ENCODE measurements at regions not wholly inside any gene's neighbourhood (a gene's known extent, or its start where the extent isn't known, plus 50 kb on each side); places are given as distances from the start of the nearest gene placed in this dataset.

DNA sequence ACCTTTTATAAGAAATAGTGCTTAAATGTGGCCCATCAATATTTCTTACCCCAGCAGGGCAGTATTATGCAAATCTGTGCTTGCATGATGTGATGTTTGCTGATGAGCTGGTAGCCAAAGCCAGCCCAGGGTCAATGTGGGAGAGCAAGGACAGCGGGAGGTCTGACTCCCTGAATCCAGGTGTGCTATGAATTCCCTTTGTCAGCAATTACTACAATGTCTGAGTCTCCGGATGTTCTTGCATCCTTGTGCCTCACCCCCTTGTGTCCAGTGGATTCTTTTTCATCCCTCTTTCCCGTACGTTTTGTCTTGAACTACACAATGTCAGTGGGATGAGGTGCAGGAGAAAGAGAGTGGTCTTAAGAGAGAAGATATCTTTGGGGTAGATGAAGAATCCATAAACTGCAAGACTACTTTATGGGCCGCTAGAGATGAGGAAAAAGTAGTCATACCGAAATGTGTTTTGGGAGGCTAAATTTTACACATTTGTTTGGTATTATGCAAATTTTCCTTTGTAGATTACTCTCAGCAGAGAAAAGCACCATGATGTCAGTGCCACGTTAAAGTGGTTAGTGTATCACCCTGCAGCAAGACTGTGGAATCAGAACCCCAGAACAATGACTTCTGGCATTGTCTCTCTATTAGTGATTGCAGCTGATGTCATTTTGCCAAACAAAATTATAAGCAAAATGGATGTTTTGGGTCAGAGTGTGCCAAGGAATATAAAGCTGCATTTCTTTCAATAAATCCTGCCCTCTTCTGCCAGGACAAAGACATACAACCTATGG is 53.5 kb upstream of the TSHZ3 start:
- DNase-seq (ENCODE audit: extremely low read depth, insufficient read length) = no peak

GRCh38 chr19:31406106-31406505 is 56.9 kb upstream of the TSHZ3 start:
- H3K36me3 ChIP-seq (ENCODE audit: control insufficient read depth, insufficient read depth, low read length) = no peaks in the 10 kb centered on the region
- no peak overlapping the region for H3K4me3 ChIP-seq (replicated peaks; ENCODE audit: low read depth, low read length)
- no peaks in the 10 kb centered on the region for H3K27me3 ChIP-seq (replicated peaks; ENCODE audit: control insufficient read depth, insufficient read depth, low read length)
- TF ChIP-seq, protein P1, sequence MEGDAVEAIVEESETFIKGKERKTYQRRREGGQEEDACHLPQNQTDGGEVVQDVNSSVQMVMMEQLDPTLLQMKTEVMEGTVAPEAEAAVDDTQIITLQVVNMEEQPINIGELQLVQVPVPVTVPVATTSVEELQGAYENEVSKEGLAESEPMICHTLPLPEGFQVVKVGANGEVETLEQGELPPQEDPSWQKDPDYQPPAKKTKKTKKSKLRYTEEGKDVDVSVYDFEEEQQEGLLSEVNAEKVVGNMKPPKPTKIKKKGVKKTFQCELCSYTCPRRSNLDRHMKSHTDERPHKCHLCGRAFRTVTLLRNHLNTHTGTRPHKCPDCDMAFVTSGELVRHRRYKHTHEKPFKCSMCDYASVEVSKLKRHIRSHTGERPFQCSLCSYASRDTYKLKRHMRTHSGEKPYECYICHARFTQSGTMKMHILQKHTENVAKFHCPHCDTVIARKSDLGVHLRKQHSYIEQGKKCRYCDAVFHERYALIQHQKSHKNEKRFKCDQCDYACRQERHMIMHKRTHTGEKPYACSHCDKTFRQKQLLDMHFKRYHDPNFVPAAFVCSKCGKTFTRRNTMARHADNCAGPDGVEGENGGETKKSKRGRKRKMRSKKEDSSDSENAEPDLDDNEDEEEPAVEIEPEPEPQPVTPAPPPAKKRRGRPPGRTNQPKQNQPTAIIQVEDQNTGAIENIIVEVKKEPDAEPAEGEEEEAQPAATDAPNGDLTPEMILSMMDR (IDR thresholded peaks at IDR 0.05; ENCODE audit: insufficient read depth, low read length, poor library complexity, severe bottlenecking) = no peak
- DNase-seq (ENCODE audit: extremely low read depth, insufficient read length) = no peak

More for the DNA sequence above, 53.5 kb upstream of the TSHZ3 start:
- H3K36me3 ChIP-seq (ENCODE audit: control insufficient read depth, insufficient read depth, low read length) = no peaks in the 10 kb centered on the region
- no peak overlapping the region for H3K4me3 ChIP-seq (replicated peaks; ENCODE audit: low read depth, low read length)
- H3K27me3 ChIP-seq (replicated peaks; ENCODE audit: control insufficient read depth, insufficient read depth, low read length) = no peaks in the 10 kb centered on the region
- TF ChIP-seq, protein P1 (IDR thresholded peaks at IDR 0.05; ENCODE audit: insufficient read depth, low read length, poor library complexity, severe bottlenecking) = no peak

DNA sequence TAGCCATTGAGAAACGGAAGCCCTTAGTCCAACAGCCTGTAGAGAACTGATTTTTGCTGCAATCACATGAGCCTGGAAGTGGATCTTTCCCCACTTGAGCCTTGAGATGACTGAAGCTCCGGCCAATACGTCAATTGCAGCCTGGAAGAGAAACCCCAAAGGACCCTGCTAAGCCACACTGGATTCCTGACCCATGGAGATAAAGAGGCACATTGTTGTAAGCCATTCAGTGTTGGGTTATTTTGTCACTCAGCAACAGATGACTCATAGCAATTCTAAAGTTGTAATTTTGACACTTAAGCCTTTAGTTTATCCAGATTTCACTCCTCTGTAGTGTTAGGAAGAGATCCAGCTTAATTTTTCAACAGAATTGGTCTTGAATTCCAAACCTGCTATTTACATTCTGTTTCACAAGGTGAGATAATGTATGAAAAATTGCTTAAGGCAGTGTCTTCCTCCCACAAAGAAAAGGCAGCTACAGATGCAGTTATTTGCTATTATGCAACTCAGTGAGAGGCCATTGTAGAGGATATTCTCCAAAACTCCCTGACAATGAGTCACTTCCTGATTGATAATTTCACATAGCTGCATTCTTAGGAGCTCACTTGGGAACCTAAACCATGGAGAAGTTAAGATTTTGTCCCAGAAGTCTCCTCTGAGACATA is 59.4 kb upstream of the TSHZ3 start:
- Histone ChIP-seq H3K27me3 (replicated peaks; ENCODE audit: control insufficient read depth, insufficient read depth, low read length) (no peaks in the 10 kb centered on the region), H3K4me3 (replicated peaks; ENCODE audit: low read depth, low read length) (no peak overlapping the region), H3K36me3 (ENCODE audit: control insufficient read depth, insufficient read depth, low read length) (no peaks in the 10 kb centered on the region)
- no peak for DNase-seq (ENCODE audit: extremely low read depth, insufficient read length)
- TF ChIP-seq, protein P1 (IDR thresholded peaks at IDR 0.05; ENCODE audit: insufficient read depth, low read length, poor library complexity, severe bottlenecking) = no peak

GRCh38 chr19:31413353-31413752 is 64.1 kb upstream of the TSHZ3 start:
- Histone ChIP-seq H3K27me3 (replicated peaks; ENCODE audit: control insufficient read depth, insufficient read depth, low read length) (no peaks in the 10 kb centered on the region), H3K36me3 (ENCODE audit: control insufficient read depth, insufficient read depth, low read length) (no peaks in the 10 kb centered on the region), H3K4me3 (replicated peaks; ENCODE audit: low read depth, low read length) (no peak overlapping the region)
- no peak for DNase-seq (ENCODE audit: extremely low read depth, insufficient read length)
- TF ChIP-seq, protein P1 (IDR thresholded peaks at IDR 0.05; ENCODE audit: insufficient read depth, low read length, poor library complexity, severe bottlenecking) = no peak

- TF ChIP-seq, protein P1 (IDR thresholded peaks at IDR 0.05; ENCODE audit: insufficient read depth, low read length, poor library complexity, severe bottlenecking) = no peak
- no peaks in the 10 kb centered on the region for H3K36me3 ChIP-seq (ENCODE audit: control insufficient read depth, insufficient read depth, low read length)
- DNase-seq (ENCODE audit: extremely low read depth, insufficient read length) = no peak
- H3K27me3 ChIP-seq (replicated peaks; ENCODE audit: control insufficient read depth, insufficient read depth, low read length) = no peaks in the 10 kb centered on the region
- no peak overlapping the region for H3K4me3 ChIP-seq (replicated peaks; ENCODE audit: low read depth, low read length)
These were observed 66.1 kb upstream of the TSHZ3 start for GRCh38 chr19:31415322-31415721.
